ENCODE measurements at regions not wholly inside any gene's neighbourhood (a gene's known extent, or its start where the extent isn't known, plus 50 kb on each side); places are given as distances from the start of the nearest gene placed in this dataset.

GRCh38 chr4:112898357-112899141 lies 150.9 kb upstream of the ANK2 start:
- TF ChIP-seq ZFX (IDR thresholded peaks at IDR 0.05) (no peak), CTCF (conservative IDR thresholded peaks at IDR 0.05) (no peak)
- H3K27ac ChIP-seq = no peak overlapping the region

GRCh38 chr4:112900416-112900815 lies 149.0 kb upstream of the ANK2 start:
- no peak overlapping the region for H3K27ac ChIP-seq
- no peak for TF ChIP-seq ZFX (IDR thresholded peaks at IDR 0.05)

DNA sequence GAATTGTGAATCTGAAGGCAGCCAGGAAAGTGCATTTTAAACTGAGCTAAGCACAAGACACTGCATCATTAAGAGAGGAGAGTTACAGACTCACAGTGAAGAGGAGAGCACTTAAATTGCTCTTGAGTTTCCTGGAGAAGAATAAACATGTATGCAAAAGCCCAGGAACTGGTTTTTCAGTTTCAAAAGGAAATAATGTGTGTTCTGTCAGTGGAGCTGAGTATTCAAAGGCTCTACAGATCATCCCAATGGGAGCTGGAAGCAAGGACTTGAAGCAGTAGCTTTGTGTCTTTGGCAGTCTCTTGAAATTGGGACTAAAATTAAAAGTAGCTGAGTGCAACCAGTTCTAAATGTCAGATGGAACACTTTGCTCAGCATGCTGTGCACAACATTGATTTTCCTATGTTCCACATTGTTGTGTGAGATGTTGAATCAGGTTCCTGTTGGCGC lies 147.5 kb upstream of the ANK2 start:
- TF ChIP-seq ZFX (IDR thresholded peaks at IDR 0.05) = no peak
- no peak for TF ChIP-seq CTCF (conservative IDR thresholded peaks at IDR 0.05)

DNA sequence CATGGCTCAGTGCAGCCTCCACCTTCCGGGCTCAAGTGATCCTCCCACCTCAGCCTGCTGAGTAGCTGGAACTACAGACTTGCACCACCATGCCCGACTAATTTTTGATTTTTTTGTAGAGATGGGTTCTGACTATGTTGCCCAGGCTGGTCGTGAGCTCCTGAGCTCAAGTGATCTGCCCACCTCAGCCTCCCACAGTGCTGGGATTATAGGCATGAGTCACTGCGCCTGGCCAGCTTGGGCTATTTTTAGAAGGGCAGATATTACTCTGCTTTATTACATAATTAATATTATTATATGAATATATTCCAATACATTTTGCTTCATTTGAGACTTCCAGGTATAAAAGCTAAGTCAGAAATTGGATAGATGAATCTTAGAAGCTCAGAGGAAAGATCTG lies 143.7 kb upstream of the ANK2 start:
- no peak overlapping the region for H3K27ac ChIP-seq
- TF ChIP-seq CTCF (conservative IDR thresholded peaks at IDR 0.05) (no peak), ZFX (IDR thresholded peaks at IDR 0.05) (no peak)

More for the DNA sequence above, 147.5 kb upstream of the ANK2 start:
- H3K27ac ChIP-seq = no peak overlapping the region

DNA sequence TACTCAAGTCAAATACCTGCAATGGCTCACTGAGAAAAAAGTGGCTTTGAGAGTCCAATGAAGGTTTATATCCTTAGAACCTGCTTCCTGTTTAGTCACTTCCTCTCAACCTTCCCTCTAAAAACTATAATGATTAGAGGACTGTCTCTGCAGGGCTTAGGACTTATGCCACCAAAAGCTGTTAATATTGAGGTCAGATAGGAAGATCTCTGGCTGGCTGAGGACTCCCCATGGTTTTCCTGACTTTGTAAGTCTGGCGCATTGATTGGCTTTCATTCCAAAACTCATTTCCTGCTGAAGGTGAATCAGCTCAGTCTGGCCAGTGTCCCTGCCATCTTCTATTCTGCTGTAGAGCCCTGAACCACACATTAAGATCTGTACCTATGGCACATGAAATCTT lies 140.9 kb upstream of the ANK2 start:
- no peak for TF ChIP-seq ZFX (IDR thresholded peaks at IDR 0.05)
- no peak for TF ChIP-seq CTCF (conservative IDR thresholded peaks at IDR 0.05)
- H3K27ac ChIP-seq = no peak overlapping the region

DNA sequence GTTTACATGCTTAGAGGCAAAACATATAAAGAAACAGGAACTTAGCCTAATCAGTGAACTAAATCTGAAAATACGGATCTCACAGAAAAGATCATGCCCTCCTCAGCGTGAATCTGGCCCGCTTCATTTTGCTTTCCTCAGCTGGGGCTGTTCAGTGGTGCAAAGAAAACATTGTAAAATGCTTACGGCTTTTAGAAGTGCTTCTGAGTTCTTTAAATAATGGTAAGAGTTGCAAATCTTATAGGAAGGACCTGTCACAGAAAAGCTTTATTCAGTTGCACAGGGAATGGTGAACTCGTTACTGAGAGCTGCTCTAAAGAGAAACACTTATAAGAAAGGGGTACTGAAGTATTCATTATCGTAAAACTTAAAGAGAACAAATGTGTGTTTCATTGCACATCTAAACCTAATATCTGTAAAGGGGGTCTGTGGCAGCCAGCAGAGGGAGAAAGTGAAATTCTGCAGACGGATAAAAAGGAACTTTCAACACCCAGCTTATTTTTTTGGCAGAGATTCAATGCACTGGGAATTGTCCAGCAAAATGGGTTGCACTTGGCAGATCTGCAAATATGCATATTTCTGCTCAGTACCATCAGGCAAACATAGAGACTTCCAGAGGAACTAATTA lies 139.2 kb upstream of the ANK2 start:
- TF ChIP-seq ZFX (IDR thresholded peaks at IDR 0.05) = no peak
- TF ChIP-seq CTCF (conservative IDR thresholded peaks at IDR 0.05) = no peak

DNA sequence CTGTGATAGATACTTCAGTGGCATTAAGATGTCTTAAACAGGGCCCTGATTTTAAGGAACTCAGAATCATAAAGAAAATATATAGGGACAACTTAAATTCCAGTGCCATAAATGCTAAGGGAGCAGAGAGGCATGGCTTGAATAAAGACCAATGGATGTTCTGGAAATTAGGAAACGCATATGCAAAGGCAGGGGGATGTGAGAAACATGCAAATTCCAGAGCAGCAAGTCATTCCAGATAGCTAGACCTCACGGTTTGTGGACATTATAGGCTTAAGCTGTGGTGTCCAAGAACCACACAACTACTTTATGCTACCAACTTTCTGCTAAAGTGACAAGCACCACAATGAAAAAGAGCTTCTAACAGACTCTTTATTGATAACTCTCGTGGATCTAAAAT lies 132.6 kb upstream of the ANK2 start:
- H3K27ac ChIP-seq = no peak overlapping the region
- TF ChIP-seq ZFX (IDR thresholded peaks at IDR 0.05) = no peak
- no peak for TF ChIP-seq CTCF (conservative IDR thresholded peaks at IDR 0.05)

More for the DNA sequence above, 139.2 kb upstream of the ANK2 start:
- H3K27ac ChIP-seq = no peak overlapping the region
